Hypothalamus (tissue), 51 donors: ENCODE measurements at regions not wholly inside any gene's neighbourhood (a gene's known extent, or its start where the extent isn't known, plus 50 kb on each side); places are given as distances from the start of the nearest gene placed in this dataset.
A peak's percentile ranks its signal among the peaks of the same experiment; 100 is the strongest.

ENCODE experiments used
- DNase-seq, 51 donors: peaks; one replicate each; lab custom pipeline; 2025; lab: John Stamatoyannopoulos, UW

- no peak for DNase-seq
Observed at GRCh38 chr10:128817636-128818035, 649.4 kb upstream of the MGMT start.

GRCh38 chr10:128820663-128821062, 646.4 kb upstream of the MGMT start:
- no peak for DNase-seq

- DNase-seq, result no peak
Observed at GRCh38 chr10:128823201-128823600, 643.8 kb upstream of the MGMT start.

- DNase-seq, result no peak
Observed at GRCh38 chr10:128825626-128826025, 641.4 kb upstream of the MGMT start.

GRCh38 chr10:128833671-128834070, 633.4 kb upstream of the MGMT start:
- no peak for DNase-seq

- peak in 3 of 51 donors; percentile 5 to 23 (median 20) for DNase-seq
Observed at GRCh38 chr10:128835361-128835760, 631.7 kb upstream of the MGMT start.

- no peak for DNase-seq
Observed at GRCh38 chr10:128837478-128837877, 629.6 kb upstream of the MGMT start.

GRCh38 chr10:128839134-128839533, 627.9 kb upstream of the MGMT start:
- no peak for DNase-seq

GRCh38 chr10:128839701-128840100, 627.3 kb upstream of the MGMT start:
- DNase-seq, result no peak

GRCh38 chr10:128843972-128844371, 623.1 kb upstream of the MGMT start:
- no peak for DNase-seq

- DNase-seq, result no peak
Observed at GRCh38 chr10:128846927-128847326, 620.1 kb upstream of the MGMT start.

GRCh38 chr10:128848810-128849209, 618.2 kb upstream of the MGMT start:
- no peak for DNase-seq

- no peak for DNase-seq
Observed at GRCh38 chr10:128850647-128851046, 616.4 kb upstream of the MGMT start.

GRCh38 chr10:128851281-128851680, 615.8 kb upstream of the MGMT start:
- no peak for DNase-seq

GRCh38 chr10:128851726-128852125, 615.3 kb upstream of the MGMT start:
- no peak for DNase-seq

GRCh38 chr10:128852449-128852848, 614.6 kb upstream of the MGMT start:
- DNase-seq, result no peak

GRCh38 chr10:128852902-128853301, 614.1 kb upstream of the MGMT start:
- DNase-seq, result no peak

- no peak for DNase-seq
Observed at GRCh38 chr10:128853537-128853936, 613.5 kb upstream of the MGMT start.

GRCh38 chr10:128854204-128854603, 612.8 kb upstream of the MGMT start:
- DNase-seq, result no peak

- peak in 45 of 51 donors; percentile 10 to 90 (median 57) for DNase-seq
Observed at GRCh38 chr10:128854963-128855362, 612.1 kb upstream of the MGMT start.

- DNase-seq, result no peak
Observed at GRCh38 chr10:128855618-128856428, 611.2 kb upstream of the MGMT start.

- DNase-seq, result peak in 1 of 51 donors; percentile 12
Observed at GRCh38 chr10:128859738-128860386, 607.2 kb upstream of the MGMT start.
